Endothelial cell (in vitro differentiated cells): ENCODE measurements at regions not wholly inside any gene's neighbourhood (a gene's known extent, or its start where the extent isn't known, plus 50 kb on each side); places are given as distances from the start of the nearest gene placed in this dataset.

Source experiments
- DNase-seq: peaks from one replicate; pipeline ENCODE4 v3.0.0; 2021; ENCODE audit warnings: low spot score
- H3K27ac Mint-ChIP-seq: one replicate; pipeline ENCODE4 v1.8.0; 2021; ENCODE audit warnings: mixed read lengths, inconsistent platforms; ENCODE audit not compliant: unreplicated experiment
- H3K27me3 Mint-ChIP-seq: one replicate; pipeline ENCODE4 v1.8.0; 2021; ENCODE audit warnings: mild to moderate bottlenecking, moderate library complexity, mixed read lengths, inconsistent platforms; ENCODE audit not compliant: unreplicated experiment
- H3K36me3 Mint-ChIP-seq: one replicate; pipeline ENCODE4 v1.8.0; 2021; ENCODE audit warnings: mild to moderate bottlenecking, low read depth, mixed read lengths, inconsistent platforms; ENCODE audit not compliant: unreplicated experiment
- H3K4me1 Mint-ChIP-seq: one replicate; pipeline ENCODE4 v1.8.0; 2021; ENCODE audit warnings: mild to moderate bottlenecking, mixed read lengths, inconsistent platforms; ENCODE audit not compliant: unreplicated experiment
- H3K4me3 Mint-ChIP-seq: one replicate; pipeline ENCODE4 v1.8.0; 2021; ENCODE audit warnings: mild to moderate bottlenecking, mixed read lengths, inconsistent platforms; ENCODE audit not compliant: unreplicated experiment
- H3K9me3 Mint-ChIP-seq: one replicate; pipeline ENCODE4 v1.8.0; 2021; ENCODE audit warnings: mixed read lengths, inconsistent platforms; ENCODE audit not compliant: unreplicated experiment
- TF ChIP-seq, protein P1 (sequence below): fragments of 200-600 bp; sonication (generic); IDR thresholded peaks from one replicate; pipeline ENCODE4 v1.5.0; 2021; ENCODE audit warnings: antibody characterized with exemption; ENCODE audit not compliant: unreplicated experiment

- no peaks in the 10 kb centered on the region for H3K27me3 Mint-ChIP-seq
- no peak overlapping the region for H3K27ac Mint-ChIP-seq
- no peaks in the 10 kb centered on the region for H3K36me3 Mint-ChIP-seq
- TF ChIP-seq, protein P1, sequence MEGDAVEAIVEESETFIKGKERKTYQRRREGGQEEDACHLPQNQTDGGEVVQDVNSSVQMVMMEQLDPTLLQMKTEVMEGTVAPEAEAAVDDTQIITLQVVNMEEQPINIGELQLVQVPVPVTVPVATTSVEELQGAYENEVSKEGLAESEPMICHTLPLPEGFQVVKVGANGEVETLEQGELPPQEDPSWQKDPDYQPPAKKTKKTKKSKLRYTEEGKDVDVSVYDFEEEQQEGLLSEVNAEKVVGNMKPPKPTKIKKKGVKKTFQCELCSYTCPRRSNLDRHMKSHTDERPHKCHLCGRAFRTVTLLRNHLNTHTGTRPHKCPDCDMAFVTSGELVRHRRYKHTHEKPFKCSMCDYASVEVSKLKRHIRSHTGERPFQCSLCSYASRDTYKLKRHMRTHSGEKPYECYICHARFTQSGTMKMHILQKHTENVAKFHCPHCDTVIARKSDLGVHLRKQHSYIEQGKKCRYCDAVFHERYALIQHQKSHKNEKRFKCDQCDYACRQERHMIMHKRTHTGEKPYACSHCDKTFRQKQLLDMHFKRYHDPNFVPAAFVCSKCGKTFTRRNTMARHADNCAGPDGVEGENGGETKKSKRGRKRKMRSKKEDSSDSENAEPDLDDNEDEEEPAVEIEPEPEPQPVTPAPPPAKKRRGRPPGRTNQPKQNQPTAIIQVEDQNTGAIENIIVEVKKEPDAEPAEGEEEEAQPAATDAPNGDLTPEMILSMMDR, result no peak
- H3K4me1 Mint-ChIP-seq, result no peaks in the 10 kb centered on the region
- no peaks in the 10 kb centered on the region for H3K9me3 Mint-ChIP-seq
- no peak for DNase-seq
- no peak overlapping the region for H3K4me3 Mint-ChIP-seq
These were observed 469.2 kb downstream of the ADRA2A start for GRCh38 chr10:111545861-111546605.

DNA sequence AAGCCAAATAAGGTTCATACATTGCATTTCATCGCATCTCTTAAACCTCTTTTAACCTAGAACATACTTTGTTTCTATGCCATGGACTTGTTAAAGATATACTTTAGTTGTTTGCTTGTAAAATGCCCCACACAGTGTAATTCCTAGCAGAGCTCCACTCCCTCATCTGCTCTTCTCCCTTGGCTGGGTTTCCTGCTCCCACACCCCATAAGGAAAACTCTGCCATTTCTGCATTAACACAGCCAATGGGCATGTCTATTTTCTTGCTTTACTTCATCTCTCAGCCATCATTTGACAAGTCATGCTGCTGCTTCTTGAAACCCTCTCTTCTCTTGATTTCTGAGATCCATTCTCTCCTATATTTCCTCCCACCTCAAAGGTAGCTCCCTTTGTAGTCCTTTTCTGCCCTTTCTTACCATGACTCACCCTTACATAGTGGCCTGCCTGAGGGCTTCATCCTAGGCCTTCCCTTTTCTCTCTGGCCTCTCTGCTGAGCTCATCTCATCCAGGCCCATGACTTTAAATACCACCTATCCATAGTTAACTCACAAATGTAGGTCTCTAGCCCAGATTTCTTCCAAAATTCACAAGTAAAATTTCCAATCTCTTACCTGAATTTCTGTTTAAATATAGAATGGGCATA lies 471.4 kb downstream of the ADRA2A start:
- H3K9me3 Mint-ChIP-seq, result no peaks in the 10 kb centered on the region
- no peak for DNase-seq
- no peak overlapping the region for H3K27ac Mint-ChIP-seq
- TF ChIP-seq, protein P1, result no peak
- H3K4me1 Mint-ChIP-seq, result no peaks in the 10 kb centered on the region
- no peak overlapping the region for H3K4me3 Mint-ChIP-seq
- no peaks in the 10 kb centered on the region for H3K36me3 Mint-ChIP-seq
- H3K27me3 Mint-ChIP-seq, result no peaks in the 10 kb centered on the region

DNA sequence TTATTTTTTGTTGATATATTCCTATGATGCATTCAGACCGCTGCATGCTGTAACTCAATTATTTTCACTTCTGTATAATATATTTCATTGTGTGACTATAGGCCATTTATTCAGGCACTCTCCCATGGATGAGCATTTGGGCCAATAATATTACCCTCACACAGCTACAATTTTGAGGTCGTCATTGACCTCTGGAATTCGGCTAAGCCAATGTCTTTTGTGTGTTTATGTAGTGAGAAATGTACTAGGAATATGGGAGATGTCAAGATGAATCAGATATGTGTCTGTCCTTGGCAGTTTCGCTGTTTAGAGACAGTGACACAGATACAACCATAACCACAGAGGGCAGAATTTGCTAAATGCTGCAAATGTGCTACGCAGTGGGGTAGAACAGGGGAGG lies 474.2 kb downstream of the ADRA2A start:
- Mint-ChIP-seq H3K27ac (no peak overlapping the region), H3K4me3 (no peak overlapping the region), H3K36me3 (no peaks in the 10 kb centered on the region), H3K4me1 (no peaks in the 10 kb centered on the region), H3K9me3 (no peaks in the 10 kb centered on the region), H3K27me3 (no peaks in the 10 kb centered on the region)
- TF ChIP-seq, protein P1, result no peak
- DNase-seq, result no peak

DNA sequence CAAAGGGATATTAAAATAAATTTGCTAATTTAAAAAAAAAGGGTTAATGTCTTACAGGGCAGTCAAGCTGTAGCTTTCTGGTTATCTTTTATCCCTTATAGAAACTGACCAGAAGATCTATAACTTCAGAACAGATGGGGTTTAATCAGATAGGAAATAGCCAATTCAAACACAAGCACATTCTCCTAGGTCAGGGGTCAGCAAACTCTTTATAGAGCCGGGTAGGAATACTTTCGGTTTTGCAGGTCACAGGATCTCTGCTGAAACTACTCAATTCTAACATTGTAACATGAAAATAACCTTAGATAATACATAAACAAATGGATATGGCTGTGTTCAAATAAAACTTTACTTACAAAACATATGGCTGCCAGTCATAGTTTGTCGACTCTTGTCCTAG lies 479.8 kb downstream of the ADRA2A start:
- no peaks in the 10 kb centered on the region for H3K27me3 Mint-ChIP-seq
- DNase-seq, result no peak
- no peak overlapping the region for H3K27ac Mint-ChIP-seq
- TF ChIP-seq, protein P1, result no peak
- no peaks in the 10 kb centered on the region for H3K9me3 Mint-ChIP-seq
- H3K36me3 Mint-ChIP-seq, result no peaks in the 10 kb centered on the region
- H3K4me3 Mint-ChIP-seq, result no peak overlapping the region
- H3K4me1 Mint-ChIP-seq, result peaks cover 3% of the 10 kb centered on the region

- H3K4me1 Mint-ChIP-seq, result peaks cover 5% of the 10 kb centered on the region
- no peaks in the 10 kb centered on the region for H3K27me3 Mint-ChIP-seq
- H3K27ac Mint-ChIP-seq, result no peak overlapping the region
- no peaks in the 10 kb centered on the region for H3K9me3 Mint-ChIP-seq
- TF ChIP-seq, protein P1, result no peak
- H3K36me3 Mint-ChIP-seq, result no peaks in the 10 kb centered on the region
- no peak overlapping the region for H3K4me3 Mint-ChIP-seq
- no peak for DNase-seq
These were observed 481.4 kb downstream of the ADRA2A start for GRCh38 chr10:111558211-111558610.
